ENCODE measurements at regions not wholly inside any gene's neighbourhood (a gene's known extent, or its start where the extent isn't known, plus 50 kb on each side); places are given as distances from the start of the nearest gene placed in this dataset.

DNA sequence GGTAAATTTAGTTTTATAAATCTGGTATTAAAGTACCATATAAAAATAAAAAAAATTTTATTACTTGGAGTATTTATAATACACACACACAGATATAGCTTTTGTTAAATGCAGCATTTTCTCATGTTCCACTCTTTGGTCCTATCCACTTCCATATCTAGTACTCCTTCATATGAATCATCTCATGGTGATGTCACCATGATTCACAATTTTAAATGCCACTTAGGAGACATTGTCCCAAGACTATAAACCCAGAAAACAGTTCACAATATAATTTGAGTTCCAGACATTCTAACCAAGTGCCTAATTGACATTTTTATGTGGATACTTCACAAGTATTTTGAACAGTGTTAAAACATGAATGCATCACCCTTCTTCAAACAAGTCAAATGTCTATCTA lies 1398.3 kb downstream of the DSC3 start:
- no peak for DNase-seq

- DNase-seq, result no peak
These were observed 1413.0 kb downstream of the DSC3 start for GRCh38 chr18:29629493-29630036.

DNA sequence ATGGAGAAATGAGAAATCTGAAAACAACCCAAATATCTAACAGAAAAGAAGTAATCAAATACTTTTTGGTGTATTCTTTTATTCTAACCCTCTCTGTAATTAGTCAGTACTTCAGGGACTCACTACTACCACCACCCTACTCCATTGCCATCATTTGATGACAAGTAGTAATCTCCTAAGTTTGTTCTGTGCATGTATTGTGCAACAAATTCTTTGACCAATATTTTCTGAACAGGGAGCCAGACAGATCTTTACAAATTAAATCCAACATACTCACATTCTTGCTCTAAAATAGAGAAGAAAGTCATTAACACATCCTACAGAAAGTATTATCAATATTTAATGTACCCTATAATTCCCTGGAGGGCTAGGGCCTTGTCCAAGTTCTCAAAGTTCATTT lies 1416.4 kb downstream of the DSC3 start:
- no peak for DNase-seq

DNA sequence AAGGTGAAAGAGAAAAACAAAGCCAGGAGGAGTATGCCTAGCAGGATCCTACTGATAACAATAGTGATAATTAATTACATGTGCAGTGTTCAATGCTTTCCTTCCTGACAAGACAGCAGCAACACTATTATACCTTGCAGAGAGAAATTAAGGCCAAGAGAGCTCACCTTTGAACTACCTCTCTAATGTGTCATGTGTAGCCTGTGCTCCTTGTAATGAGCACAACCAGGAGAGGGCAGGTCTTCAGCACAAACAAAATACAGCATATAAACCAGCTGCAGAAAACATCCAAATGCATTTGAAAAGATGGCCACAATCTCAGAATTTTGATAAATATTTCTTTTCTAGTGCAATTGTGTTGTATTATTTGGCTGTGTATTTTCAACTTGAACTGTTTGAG lies 1425.7 kb downstream of the DSC3 start:
- no peak for DNase-seq

GRCh38 chr18:29608982-29609381 lies 1432.1 kb upstream of the CDH2 start:
- no peak for DNase-seq

DNA sequence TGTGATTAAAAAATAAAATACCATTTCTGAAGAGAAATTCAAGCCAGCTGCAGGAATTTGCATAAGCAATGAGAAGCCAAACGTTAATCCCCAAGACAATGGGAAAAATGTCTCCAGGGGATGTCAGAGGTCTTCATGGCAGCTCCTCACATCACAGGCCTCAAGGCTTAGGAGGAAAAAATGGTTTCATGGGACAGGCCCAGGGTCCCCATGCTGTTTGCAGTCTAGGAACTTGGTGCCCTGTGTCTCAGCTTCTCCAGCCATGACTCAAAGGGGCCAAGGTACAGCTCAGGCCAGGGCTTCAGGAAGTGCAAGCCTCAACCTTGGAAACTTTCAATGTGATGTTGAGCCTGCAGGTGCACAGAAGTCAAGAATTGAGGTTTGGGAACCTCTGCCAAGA lies 1428.4 kb upstream of the CDH2 start:
- DNase-seq, result no peak

DNA sequence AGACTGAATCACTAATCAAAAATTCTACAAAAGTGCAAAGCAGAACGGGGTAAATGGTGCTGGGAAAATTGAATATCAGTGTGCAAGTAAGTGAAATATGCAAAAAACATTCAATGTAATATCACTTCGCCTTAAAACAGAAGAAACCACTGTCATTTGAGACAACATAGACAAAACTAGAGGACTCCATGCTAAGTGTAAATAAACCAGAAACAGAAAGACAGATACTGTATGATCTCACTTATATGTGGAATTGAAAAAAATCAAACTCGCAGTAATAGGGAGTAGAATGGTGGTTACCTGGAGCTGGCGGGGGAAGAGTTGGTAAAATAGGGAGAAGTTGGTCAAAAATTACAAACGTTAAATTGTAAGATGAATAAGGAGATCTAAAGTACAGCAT lies 1420.0 kb upstream of the CDH2 start:
- DNase-seq, result no peak

DNA sequence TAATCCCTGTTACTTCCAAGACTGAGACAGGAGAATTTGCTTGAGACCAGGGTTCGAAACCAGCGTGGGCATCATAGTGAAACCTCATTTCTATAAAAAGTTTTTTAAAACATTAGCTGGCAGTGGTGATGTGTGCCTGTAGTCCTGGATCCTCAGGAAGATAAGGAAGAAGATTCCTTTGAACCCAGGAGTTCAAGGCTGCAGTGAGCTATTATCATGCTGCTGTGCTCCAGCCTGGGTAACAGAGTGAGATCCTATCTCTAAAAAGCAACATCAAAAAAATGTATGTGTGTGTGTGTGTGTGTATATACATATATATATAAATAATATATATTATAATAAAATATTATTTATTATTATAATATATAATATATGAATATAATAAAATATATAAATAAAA lies 1417.6 kb upstream of the CDH2 start:
- no peak for DNase-seq

DNA sequence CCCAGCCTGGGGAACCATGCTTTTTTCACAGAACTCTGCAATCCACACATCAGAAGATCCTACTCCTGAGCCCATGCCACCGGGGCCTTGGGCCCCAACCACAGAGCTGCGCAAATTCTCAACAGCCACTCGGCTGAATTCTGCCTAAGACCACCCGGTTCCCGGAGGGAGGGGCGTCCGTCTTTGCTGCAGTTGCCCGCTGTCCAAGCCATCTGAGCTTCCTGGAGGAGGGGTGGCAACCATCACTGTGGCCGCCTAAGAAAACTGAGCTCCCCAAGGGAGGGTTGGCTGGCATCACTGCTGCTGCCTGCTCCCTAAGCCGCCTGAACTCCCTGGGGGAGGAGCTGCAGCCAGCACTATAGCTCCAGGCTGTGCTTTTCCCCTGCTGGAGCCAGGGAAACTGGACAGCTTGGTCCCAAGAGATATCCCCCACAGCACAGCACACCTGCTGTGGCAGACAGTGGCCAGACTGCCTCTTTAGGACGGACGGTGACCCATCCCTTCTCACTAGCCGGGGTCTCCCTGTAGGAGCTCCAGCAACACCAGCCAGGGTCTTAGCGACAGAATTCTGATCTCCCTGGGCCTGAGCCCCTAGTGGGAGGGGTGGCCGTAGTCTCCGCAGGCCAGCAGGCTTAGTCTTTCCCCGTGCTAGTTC lies 1411.6 kb upstream of the CDH2 start:
- no peak for DNase-seq

- DNase-seq, result no peak
These were observed 1409.3 kb upstream of the CDH2 start for GRCh38 chr18:29586210-29586609.

DNA sequence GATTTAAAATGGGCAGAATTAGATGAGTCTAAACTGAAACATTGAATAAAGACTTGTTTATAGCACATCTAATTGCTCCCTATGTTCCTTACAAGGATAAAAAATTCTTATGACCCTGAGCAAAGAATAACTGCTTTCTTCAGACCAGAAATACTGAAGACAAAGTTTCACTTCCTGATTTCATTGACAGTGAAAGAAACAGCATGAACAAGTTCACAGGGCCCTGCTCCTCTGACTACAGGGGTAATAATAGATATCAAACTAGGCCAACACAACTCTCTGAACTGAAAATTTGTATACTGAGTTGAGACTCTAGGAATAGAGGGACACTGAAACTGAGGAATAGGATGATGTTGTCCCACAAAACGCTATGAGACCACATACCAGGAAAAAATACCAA lies 1383.3 kb upstream of the CDH2 start:
- no peak for DNase-seq

DNA sequence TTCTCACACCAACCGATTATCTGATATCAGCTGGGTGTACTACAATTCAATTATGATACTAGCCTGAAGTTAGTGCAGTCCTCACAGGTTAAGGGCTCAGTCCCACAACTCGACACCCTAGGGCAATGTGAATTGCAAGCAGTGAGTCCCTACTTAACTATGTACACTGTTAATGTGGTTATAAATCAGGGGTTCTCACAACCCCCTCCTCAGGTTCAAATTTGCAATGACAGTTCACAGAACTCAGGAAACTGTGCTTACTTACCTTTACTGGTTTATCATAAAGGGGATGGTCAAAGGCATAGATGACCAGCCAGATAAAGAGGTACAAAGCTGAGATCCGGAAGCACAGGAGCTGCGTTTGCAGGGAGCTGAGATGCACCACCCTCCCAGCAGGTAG lies 1379.1 kb upstream of the CDH2 start:
- no peak for DNase-seq

DNA sequence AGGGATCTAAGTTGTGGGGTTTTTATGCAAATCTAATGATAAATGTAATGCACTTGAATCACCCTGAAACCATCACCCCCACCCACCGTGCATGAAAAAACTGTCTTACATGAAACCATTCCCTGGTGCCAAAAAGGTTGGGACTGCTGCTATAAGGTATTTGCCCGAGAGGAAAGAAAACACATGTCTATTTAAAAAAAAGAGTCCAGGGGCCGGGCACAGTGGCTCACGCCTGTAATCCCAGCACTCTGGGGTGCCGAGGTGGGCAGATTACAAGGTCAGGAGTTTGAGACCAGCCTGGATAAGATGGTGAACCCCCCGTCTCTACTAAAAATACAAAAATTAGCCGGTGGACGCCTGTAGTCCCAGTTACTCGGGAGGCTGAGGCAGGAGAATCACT lies 1372.8 kb upstream of the CDH2 start:
- DNase-seq, result no peak

- no peak for DNase-seq
These were observed 1370.7 kb upstream of the CDH2 start for GRCh38 chr18:29547626-29548025.

DNA sequence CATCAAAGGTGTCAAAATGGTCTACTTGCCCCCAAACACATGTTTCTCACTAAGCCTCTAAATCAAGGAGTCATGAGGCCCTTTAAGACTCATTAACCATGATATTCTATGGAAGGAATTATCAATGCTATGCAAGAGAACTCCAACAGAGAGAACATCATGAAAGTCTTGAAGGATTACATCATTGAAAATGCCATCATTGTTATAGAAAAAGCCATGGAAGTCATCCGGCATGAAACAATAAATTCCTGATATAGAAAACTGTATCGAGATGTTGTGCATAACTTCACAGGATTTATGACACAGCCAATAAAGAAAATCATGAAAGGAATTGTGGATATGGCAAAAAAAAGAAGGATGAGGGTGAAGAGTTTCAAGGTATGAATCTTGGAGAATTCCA lies 1363.6 kb upstream of the CDH2 start:
- no peak for DNase-seq

DNA sequence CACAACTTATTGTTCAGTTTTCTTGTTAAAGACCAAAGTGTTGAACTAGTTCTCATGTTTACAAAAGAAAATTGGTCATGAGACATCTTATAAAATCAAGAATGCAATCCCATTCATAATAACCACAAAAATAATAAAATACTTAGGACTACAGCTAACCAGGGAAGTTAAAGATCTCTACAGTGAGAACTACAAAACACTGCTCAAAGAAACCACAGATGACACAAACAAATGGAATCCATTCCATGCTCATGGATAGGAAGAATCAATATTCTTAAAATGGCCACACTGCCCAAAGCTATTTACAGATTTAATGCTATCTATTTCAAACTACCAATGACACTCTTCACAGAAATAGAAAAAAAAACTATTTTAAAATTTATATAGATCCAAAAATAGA lies 1354.8 kb upstream of the CDH2 start:
- no peak for DNase-seq

DNA sequence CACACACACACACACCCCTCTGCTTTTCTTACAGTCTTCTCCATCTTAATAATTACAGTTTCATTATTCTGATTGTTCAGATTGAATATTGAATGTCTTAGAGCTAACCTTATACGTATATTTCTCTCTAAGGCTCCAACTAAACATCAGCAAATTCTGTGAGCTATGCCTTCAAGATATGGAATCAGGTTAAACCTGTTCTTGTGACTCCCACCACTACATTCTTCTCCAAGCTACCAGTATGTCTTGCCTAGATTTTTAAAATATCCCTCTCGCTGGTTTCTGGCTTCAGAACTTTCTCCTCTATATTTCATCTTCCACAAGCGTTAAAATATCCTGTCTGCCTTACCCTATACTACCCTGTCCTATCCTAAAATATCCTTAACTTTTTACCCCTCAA lies 1346.4 kb upstream of the CDH2 start:
- no peak for DNase-seq

GRCh38 chr18:29512761-29513160 lies 1335.8 kb upstream of the CDH2 start:
- DNase-seq, result no peak

DNA sequence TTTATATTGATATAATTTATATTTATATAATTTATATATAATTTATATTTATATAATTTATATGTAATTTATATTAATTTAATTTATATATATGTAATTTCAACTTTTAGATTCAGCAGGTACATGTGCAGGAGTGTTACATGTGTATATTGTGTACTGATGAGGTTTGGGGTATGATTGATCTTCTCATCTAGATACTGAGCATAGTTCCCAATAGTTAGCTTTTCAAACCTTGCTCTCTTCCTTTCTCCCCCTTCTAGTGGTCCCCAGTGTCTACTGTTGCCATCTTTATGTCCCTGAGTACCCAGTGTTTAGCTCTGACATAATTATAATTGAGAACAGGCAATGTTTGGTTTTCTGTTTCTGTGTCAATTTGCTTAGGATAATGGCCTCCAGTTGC lies 1335.3 kb upstream of the CDH2 start:
- DNase-seq, result no peak

DNA sequence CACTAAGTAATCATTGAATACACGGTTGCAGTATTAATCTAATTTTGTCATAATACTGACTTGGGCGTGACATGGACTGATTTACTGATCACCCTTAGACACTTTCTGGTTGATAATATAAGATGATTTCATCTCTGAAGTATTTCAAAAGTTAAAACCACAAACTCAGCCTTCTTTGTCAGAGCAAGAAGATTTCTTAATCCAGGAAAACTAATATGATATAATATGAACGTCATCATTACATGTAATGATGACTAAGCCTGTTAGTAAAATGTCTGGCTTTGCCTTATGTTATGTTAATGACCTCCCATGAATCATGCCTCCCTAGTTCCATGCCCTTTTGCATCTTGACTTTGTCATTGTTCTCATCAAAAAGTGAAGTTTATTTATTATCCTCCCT lies 1325.0 kb upstream of the CDH2 start:
- no peak for DNase-seq

DNA sequence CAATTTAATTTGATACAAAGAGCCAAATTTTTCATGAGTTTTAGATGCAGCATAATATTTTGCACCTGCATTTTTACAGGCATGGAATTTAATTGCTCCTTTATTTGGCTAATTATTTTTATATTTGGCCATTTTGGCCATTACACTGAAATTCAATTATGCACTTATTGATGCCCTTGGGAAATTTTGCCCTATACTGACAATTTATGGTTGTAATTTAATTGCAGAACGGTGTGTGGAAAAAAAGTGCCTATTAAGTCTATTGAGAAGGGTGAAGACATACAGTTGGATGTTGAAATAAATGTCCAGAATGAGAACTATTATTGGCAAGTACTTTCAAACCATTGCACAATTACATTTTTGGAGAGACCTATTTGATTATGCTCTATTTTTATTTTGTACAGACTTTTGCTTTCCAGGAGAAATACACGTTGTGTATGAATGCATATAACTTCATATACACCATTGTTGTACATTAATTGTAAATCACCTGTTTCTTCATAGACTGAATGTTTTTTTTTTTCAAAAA lies 1319.3 kb upstream of the CDH2 start:
- no peak for DNase-seq

DNA sequence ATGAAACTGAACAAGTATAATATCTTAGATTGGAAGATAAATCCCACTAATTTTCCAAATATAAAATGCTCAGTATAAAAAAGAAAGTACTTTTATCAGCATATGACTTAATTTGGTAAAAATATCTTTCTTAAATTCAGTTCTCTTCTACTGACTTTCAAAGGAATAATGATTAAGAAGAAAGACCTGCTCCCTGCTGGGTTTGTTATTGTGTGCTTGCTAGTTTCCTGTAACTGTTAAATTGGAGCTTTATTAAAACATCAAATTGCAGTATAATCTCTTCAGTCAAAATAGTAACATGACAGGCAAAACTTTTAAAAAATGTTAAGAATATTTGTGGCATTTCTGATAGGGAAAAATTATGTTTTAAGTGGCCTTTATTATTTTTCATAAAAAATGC lies 1317.4 kb upstream of the CDH2 start:
- no peak for DNase-seq

GRCh38 chr18:29491907-29492306 lies 1315.0 kb upstream of the CDH2 start:
- no peak for DNase-seq

- DNase-seq, result no peak
These were observed 1311.7 kb upstream of the CDH2 start for GRCh38 chr18:29488617-29489016.

DNA sequence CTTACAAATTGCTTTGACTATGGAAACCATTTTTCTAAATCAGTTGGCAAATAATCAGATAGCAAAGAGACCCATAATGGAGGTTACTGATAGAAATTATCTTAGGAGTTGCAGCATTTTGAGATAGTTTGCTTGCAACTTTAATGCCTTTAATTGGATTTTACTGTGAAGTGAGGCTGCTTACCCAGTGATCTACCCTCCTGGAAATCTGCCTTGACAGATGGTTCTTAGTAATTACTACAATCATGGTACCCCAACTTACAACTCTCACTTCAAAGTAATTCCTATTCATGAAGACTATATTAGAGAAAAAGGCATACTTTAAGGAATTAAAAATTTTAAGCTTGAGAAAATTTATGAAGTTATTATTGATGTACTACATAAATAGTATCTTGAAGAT lies 1288.6 kb upstream of the CDH2 start:
- DNase-seq, result no peak
